Fibroblast of the aortic adventitia (primary cell): ENCODE measurements at regions not wholly inside any gene's neighbourhood (a gene's known extent, or its start where the extent isn't known, plus 50 kb on each side); places are given as distances from the start of the nearest gene placed in this dataset.

Experiments used
- DNase-seq: peaks from one replicate; pipeline ENCODE4 v3.0.0-alpha.2; 2010; ENCODE audit warnings: low read depth
- H3K4me3 ChIP-seq: 2 replicates; pipeline ENCODE4 v1.5.1; 2011; ENCODE audit warnings: low read depth, mild to moderate bottlenecking, control low read depth, low read length, moderate library complexity
- CTCF ChIP-seq: IDR thresholded peaks from 2 replicates; pipeline ENCODE4 v1.5.1; 2011; ENCODE audit warnings: mild to moderate bottlenecking, low read length, control low read depth, inconsistent platforms; ENCODE audit not compliant: insufficient read depth

DNA sequence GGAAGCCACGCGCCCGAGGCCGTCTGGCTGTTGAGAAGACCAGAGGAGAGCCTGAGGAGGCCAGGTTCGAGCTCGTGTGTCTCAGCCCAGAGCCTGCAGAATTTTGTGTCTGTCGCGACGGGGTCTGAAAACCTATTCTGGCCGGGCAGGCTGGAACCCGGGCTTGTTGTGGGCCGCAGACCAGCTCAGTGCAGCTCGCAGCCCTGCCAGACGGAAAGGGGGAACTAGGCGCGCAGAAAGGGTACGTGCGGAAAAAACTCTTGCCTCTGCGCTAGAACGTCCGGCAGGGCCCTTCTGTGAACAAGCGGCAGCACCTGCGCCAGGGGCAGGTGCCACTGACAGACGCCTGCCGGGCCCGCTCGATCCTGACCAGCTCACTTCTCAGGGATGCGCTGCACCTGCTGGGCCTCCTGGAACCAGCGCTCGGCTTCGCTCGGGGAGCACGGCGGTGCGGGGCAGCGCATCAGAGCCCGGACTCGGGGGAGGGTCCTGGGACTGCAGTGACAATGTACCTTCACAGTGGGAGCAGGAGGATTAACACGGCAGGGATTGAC, 409.3 kb downstream of the BRD1 start:
- no peak overlapping the region for H3K4me3 ChIP-seq
- TF ChIP-seq CTCF, result no peak
- DNase-seq, result no peak

GRCh38 chr22:49417833-49418232, 409.8 kb downstream of the BRD1 start:
- TF ChIP-seq CTCF, result no peak
- DNase-seq, result no peak

DNA sequence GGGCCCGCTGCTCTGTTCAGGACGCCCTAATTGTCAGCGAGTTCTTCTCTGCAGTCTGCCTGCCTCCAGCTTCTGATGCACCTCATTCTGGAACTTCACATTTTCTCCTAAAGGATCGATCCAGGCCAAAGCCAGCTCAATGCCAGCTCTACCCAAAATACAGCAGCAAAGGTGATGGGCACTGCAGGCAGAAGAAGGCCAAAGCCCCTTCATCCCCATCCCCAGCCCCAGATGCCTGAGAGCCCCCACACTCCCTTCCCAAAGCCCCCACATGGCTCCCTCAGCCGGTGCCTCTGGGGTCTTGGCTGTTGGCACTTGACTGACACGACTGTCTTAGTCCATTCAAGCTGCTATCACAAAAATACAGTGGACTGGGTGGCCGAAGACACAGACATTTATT, 410.3 kb downstream of the BRD1 start:
- TF ChIP-seq CTCF, result no peak
- no peak overlapping the region for H3K4me3 ChIP-seq
- no peak for DNase-seq

More at GRCh38 chr22:49417833-49418232, 409.8 kb downstream of the BRD1 start:
- no peak overlapping the region for H3K4me3 ChIP-seq

GRCh38 chr22:49415151-49415951, 412.3 kb downstream of the BRD1 start:
- no peak for DNase-seq
- H3K4me3 ChIP-seq, result no peak overlapping the region
- TF ChIP-seq CTCF, result no peak

DNA sequence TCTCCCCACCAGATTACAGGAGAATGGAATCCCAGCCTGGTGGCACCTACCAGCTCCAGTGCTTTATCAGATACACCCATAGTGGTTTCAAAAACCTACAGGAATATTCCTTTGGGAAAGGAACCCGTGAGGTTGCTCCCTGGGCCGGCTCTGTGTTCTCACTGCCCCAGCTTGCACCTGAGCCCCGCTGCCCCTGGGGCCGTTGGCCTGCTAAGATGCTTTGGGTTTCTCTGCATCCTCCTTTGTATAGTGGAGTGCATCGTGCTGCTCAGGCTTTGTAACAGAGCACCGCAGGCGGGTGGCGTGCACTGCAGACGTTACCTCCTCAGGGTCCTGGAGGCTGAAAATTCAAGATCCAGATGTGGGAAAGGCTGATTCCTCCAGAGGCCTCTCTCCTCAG, 414.1 kb downstream of the BRD1 start:
- no peak for DNase-seq
- no peak overlapping the region for H3K4me3 ChIP-seq

DNA sequence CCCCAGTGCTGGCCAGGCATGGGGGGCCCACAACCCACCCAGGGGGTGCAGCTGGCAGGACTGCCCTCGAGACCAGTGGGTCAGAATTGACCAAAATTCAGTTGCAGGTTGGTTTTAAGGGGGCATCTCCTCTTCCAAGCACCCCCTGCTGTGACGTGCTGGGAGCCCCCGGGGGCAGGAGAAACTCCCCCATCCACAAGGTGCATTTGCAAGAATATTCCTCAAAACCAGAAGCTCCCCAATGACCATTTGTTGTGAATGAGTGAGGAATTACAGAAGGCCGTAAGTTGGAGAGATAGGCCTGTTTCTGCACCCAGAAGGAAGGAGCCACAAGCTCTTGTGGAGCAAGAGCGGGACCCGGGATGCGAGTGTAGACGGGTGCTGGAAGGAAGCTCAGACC, 414.5 kb downstream of the BRD1 start:
- no peak for DNase-seq
- H3K4me3 ChIP-seq, result no peak overlapping the region
- TF ChIP-seq CTCF, result no peak

More for the DNA sequence above, 414.1 kb downstream of the BRD1 start:
- no peak for TF ChIP-seq CTCF
